ENCODE measurements at regions not wholly inside any gene's neighbourhood (a gene's known extent, or its start where the extent isn't known, plus 50 kb on each side); places are given as distances from the start of the nearest gene placed in this dataset.

DNA sequence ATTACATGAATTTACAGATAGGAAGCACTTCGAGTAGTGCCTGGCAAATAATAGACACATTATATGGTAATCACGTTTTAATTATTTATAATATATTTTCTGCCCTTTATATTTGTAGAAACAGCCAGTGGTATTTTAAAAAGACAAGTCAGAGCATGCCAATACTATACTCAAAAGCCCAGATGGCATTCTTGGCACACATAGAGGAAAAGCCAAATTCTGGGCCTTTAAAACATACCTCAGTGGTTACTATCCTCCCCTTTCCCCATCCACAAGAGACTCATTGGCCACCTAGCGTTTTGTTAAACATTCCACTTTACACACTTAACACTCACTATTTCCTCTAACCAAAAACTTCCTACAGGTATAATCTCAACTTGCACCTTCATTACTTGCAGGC is 63.3 kb upstream of the ZNF804A start:
- no peak overlapping the region for H3K4me3 ChIP-seq
- ATAC-seq (no peak), FAIRE-seq (no peak), DNase-seq (ENCODE audit: extremely low read depth in 1 of 4, low spot score in 3 of 4) (no peak)
- H3K27ac ChIP-seq (ENCODE audit: extremely low read depth, low read depth, low read length): no peak overlapping the region
- no peaks in the 10 kb centered on the region for H3K9me1 ChIP-seq (ENCODE audit: control insufficient read depth, insufficient read depth, low read length)
- H2AFZ ChIP-seq (ENCODE audit: low read depth, low read length): no peak overlapping the region
- H3K9ac ChIP-seq (ENCODE audit: insufficient read depth in 1 of 2, low read depth in 2 of 2, low read length in 2 of 2): no peak overlapping the region
- BruUV-seq (replicated peaks): no TSS peak
- H3K36me3 ChIP-seq (ENCODE audit: control insufficient read depth, insufficient read depth, low read length): no peaks in the 10 kb centered on the region
- ChIA-PET CTCF (ENCODE audit: low intra/inter-chr PET ratio) (no interaction called here), POLR2A (no interaction called here)
- H3K4me1 ChIP-seq (replicated peaks in 1 of 2; ENCODE audit: control insufficient read depth in 2 of 2, insufficient read depth in 2 of 2, low read length in 2 of 2): no peaks in the 10 kb centered on the region
- no peaks in the 10 kb centered on the region for H3K9me3 ChIP-seq (replicated peaks; ENCODE audit: control insufficient read depth, insufficient read depth, low read depth, low read length)
- H3K27me3 ChIP-seq (ENCODE audit: control insufficient read depth in 2 of 2, insufficient read depth in 2 of 2, low read length in 2 of 2): no peaks in the 10 kb centered on the region
- no peak overlapping the region for H3K4me2 ChIP-seq (ENCODE audit: insufficient read depth, low read length)
- in situ Hi-C loops (cut with MboI): no loop called here
- H3K79me2 ChIP-seq (ENCODE audit: control insufficient read depth, insufficient read depth, low read length): no peaks in the 10 kb centered on the region
- 4% methylated on average over 3 of the region's 3 CpGs for WGBS (ENCODE audit: insufficient coverage, low coverage, missing lambda C conversion rate)
- intact Hi-C loops (cut with micrococcal nuclease): no loop called here
- no peaks in the 10 kb centered on the region for H4K20me1 ChIP-seq (replicated peaks; ENCODE audit: control insufficient read depth, insufficient read depth, low read length)
- TF ChIP-seq ZMIZ1 (IDR thresholded peaks at IDR 0.05; ENCODE audit: low read depth in 2 of 2, low read length in 2 of 2) (no peak), SP2 (IDR thresholded peaks at IDR 0.05; ENCODE audit: extremely low read depth, low read depth, low read length, poor library complexity, severe bottlenecking) (no peak), ZKSCAN8 (CRISPR knock-in tag; IDR thresholded peaks at IDR 0.05) (no peak), ELF4 (CRISPR knock-in tag; IDR thresholded peaks at IDR 0.05) (no peak), REST (IDR thresholded peaks at IDR 0.05; ENCODE audit: borderline replicate concordance) (no peak), REST (CRISPR knock-in tag; IDR thresholded peaks at IDR 0.05; ENCODE audit: low read depth) (no peak), KDM5B (IDR thresholded peaks at IDR 0.05; ENCODE audit: insufficient replicate concordance, low read depth, low read length) (no peak), MAFF (IDR thresholded peaks at IDR 0.05; ENCODE audit: low read length) (no peak), TRIM25 (IDR thresholded peaks at IDR 0.05; ENCODE audit: borderline replicate concordance) (no peak)
